ENCODE measurements at regions not wholly inside any gene's neighbourhood (a gene's known extent, or its start where the extent isn't known, plus 50 kb on each side); places are given as distances from the start of the nearest gene placed in this dataset.
"Not testable (repeated sequence)": the region's sequence is repeated elsewhere in the genome, so short reads cannot be mapped to it uniquely, and the experiment has no call there.

DNA sequence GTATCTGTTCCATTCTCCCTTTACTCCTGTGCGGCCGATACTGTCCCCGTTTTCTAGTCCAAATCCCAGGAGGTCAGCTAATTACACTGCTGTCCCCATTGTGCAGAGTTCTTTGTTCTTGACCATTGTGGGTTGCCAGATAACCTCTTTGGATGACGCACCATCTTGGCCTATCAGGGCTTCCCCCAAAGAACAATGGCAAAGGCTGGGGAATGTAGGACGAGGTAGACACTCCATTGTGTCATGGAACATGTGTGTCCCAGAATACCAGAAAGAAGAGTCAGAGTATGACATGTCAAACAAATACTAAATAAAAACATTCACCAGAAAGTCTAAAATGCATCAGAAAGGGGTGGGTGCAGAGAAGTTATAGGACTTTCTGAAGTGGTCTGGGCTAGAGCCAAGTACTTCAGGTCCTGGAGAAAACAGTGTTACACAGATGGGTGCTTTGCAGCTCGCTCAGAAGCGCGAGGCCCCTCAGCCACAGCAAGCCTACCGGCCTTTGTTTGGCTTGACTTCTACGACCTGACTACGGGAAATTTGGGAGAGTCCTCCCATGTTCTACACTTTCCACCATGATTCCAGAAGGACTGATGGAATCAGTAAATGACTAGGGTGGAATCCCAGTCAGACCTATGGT lies 83.2 kb upstream of the SSBP2 start:
- in situ Hi-C loops (cut with MboI; ENCODE audit: low sequenced_read_pairs): loop anchor here (25.0 kb wide), 1 partner anchor 322 kb away; no protein-coding TSS in a partner anchor

DNA sequence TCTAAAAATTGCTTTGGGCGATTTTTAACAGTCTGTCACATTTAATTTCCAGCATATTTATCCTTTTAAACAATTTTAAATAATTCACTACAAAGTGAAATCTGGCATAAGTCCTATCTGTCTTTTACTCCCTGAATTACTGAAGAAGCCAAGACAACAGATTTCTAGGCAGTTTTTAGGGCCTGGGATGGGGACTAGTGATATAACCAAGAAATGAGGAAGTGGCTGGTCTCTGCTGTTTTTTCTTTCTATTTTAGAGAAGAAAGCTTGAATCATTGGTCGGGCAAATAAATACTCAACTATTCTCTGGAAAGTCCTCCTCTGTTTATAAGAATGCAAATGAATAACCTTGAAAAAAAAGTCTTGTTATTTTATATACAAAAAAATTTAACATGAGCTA lies 79.7 kb upstream of the SSBP2 start:
- in situ Hi-C loops (cut with MboI; ENCODE audit: low sequenced_read_pairs): loop anchor here (25.0 kb wide), 1 partner anchor 318 kb away; no protein-coding TSS in a partner anchor

GRCh38 chr5:81829242-81829641 lies 78.3 kb upstream of the SSBP2 start:
- in situ Hi-C loops (cut with MboI; ENCODE audit: low sequenced_read_pairs): loop anchor here (25.0 kb wide), 1 partner anchor 317 kb away; no protein-coding TSS in a partner anchor

- in situ Hi-C loops (cut with MboI; ENCODE audit: low sequenced_read_pairs): loop anchor here (25.0 kb wide), 1 partner anchor 315 kb away; no protein-coding TSS in a partner anchor
These were observed 76.6 kb upstream of the SSBP2 start for GRCh38 chr5:81827500-81827899.

- in situ Hi-C loops (cut with MboI; ENCODE audit: low sequenced_read_pairs): loop anchor here (25.0 kb wide), 1 partner anchor 314 kb away; no protein-coding TSS in a partner anchor
These were observed 75.2 kb upstream of the SSBP2 start for GRCh38 chr5:81826128-81826527.

DNA sequence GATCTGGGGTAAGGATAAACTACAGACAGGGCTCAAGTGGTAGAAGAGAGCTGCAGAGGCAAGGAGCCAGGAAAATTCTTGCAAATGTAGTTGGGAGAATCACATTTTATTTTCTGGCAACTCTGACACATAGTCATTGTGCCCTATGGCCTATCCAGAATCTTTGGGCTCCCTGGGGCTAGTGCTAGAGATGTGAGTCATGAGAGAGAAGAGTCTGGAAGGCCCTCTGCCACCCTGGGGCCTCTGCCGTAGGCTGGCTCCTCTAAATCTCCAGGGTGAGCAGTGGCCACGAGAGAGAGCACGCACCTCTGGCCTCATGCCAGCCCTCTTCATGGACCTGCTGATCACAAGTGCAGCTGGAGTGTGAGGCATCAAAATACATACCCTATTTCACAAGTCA lies 74.3 kb upstream of the SSBP2 start:
- in situ Hi-C loops (cut with MboI; ENCODE audit: low sequenced_read_pairs): loop anchor here (25.0 kb wide), 1 partner anchor 313 kb away; no protein-coding TSS in a partner anchor

DNA sequence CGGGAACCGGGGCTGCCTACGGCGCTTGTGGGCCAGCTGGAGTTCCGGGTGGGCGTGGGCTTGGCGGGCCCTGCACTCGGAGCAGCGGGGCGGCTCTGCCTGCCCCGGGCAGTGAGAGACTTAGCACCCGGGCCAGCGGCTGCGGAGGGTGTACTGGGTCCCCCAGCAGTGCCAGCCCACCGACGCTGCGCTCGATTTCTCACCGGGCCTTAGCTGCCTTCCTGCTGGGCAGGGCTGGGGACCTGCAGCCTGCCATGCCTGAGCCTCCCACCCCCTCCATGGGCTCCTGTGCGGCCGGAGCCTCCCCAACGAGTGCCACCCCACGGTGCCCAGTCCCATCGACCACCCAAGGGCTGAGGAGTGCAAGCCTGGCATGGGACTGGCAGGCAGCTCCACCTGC lies 72.8 kb upstream of the SSBP2 start:
- in situ Hi-C loops (cut with MboI; ENCODE audit: low sequenced_read_pairs): not testable (repeated sequence)

DNA sequence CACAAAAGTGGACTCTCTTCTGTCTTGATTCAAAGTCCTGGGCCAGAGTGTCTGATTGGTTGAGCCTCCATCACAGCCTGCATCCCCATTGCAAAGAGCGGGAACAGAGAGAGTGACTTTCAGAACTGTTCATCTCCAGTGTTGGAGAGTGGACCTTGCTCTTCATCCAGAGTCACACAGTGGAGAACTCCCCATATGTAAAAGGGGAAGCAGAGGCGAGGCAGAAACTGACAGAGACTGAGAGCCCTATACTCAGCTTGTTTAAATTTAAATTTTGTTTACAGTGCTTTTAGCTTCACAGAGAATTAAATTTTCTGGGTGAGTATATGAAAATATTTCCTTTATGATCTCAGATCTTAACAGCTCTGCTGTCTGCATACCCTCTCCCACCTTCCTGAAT lies 70.0 kb upstream of the SSBP2 start:
- in situ Hi-C loops (cut with MboI; ENCODE audit: low sequenced_read_pairs): no loop called here

GRCh38 chr5:81820318-81820636 lies 69.4 kb upstream of the SSBP2 start:
- in situ Hi-C loops (cut with MboI; ENCODE audit: low sequenced_read_pairs): no loop called here

DNA sequence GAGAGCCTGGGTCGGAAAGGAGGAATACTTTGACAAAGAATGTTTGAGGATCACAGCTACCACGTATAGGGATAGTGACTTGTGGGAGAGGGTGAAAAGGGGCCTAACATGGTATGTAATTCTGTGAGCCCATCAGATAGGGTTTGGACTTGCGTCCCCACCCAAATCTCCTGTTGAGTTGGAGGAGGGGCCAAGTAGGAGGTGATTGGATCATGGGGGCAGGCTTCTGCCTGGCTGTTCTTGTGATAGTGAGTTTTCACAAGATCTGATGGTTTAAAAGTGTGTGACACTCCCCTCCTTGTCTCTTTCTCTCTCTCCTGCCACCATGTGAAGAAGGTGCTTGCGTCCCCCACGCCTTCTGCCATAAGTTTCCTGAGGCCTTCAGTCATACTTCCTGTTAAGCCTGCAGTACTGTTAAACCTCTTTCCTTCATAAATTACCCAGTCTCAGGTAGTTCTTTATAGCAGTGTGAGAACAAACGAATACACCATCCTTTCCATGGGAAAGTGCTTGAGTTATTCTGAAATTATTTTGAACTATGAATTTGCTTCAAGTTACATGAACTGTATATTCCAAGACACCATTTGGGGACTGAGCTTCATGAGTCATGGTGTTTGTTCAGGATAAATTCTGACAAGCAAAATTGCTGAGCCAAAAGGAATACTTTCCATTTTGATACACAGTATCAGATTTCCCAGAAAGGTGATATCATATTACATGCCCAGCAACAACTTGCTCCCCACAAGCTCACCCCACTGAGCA lies 68.8 kb upstream of the SSBP2 start:
- in situ Hi-C loops (cut with MboI; ENCODE audit: low sequenced_read_pairs): no loop called here

DNA sequence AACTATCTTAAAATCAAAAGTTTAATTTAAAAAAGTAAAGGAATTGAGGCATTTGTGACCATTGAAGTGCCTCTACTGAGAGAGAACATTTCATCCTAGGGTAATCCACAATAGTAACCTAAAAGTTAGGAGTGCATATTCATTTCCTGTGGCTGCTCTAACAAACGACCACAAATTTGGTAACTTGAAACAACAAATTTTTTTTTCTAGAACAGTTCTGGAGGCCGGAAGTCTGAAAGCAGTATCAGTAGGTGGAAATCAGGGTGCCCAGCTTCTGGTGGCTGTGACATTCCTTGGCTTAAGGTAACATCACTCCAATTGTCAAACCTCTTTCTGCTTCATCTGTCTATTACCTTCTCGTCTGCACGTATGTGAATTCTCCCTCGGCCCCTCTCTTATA lies 67.1 kb upstream of the SSBP2 start:
- in situ Hi-C loops (cut with MboI; ENCODE audit: low sequenced_read_pairs): no loop called here

DNA sequence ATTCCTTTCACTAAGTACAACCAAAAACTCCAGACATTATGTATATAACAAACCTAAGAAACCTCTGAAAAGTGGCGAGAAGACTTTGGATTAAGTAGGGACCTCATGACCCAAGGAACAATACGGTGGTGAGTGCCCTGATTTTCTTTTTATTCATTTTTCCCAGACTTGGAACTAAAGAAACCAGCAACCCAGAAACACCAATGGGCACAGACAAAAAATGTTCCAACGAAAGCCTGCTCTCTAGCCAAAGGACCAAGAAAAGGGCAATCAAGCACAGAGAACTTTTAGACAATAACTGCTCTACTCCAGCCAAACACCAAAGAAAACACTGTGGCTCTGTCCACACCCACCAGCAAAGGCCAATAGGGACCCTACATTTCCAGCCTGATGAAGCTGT lies 66.2 kb upstream of the SSBP2 start:
- in situ Hi-C loops (cut with MboI; ENCODE audit: low sequenced_read_pairs): no loop called here

GRCh38 chr5:81815321-81815720 lies 64.4 kb upstream of the SSBP2 start:
- in situ Hi-C loops (cut with MboI; ENCODE audit: low sequenced_read_pairs): no loop called here

DNA sequence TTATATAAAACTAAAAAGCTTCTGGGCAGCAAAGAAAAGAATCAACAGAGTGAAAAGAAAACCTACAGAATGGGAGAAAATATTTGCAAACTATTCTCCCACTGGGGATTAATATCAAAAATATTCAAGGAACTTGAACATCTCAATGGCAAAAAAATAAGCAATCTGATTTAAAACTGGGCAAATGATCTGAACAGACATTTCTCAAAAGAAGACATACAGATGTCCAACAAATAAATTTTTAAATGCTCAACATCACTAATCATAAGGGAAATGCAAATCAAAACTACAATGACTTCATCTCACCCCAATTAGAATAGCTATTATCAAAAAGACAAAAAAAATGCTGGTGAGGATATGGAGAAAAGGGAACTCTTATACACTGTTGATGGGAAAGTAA lies 57.2 kb upstream of the SSBP2 start:
- in situ Hi-C loops (cut with MboI; ENCODE audit: low sequenced_read_pairs): no loop called here

- in situ Hi-C loops (cut with MboI; ENCODE audit: low sequenced_read_pairs): no loop called here
These were observed 54.2 kb upstream of the SSBP2 start for GRCh38 chr5:81805086-81805485.

- in situ Hi-C loops (cut with MboI; ENCODE audit: low sequenced_read_pairs): no loop called here
These were observed 52.9 kb upstream of the SSBP2 start for GRCh38 chr5:81803812-81804211.

- in situ Hi-C loops (cut with MboI; ENCODE audit: low sequenced_read_pairs): no loop called here
These were observed 51.7 kb upstream of the SSBP2 start for GRCh38 chr5:81802625-81803024.

GRCh38 chr5:81802020-81802419 lies 51.1 kb upstream of the SSBP2 start:
- in situ Hi-C loops (cut with MboI; ENCODE audit: low sequenced_read_pairs): no loop called here

GRCh38 chr5:81800797-81801196 lies 49.9 kb upstream of the SSBP2 start:
- in situ Hi-C loops (cut with MboI; ENCODE audit: low sequenced_read_pairs): no loop called here

Measured in HL-60/S4 (cell line).